ENCODE measurements at regions not wholly inside any gene's neighbourhood (a gene's known extent, or its start where the extent isn't known, plus 50 kb on each side); places are given as distances from the start of the nearest gene placed in this dataset.

GRCh38 chr7:67794544-67794943 is 797.9 kb downstream of the TYW1 start:
- Mint-ChIP-seq H3K36me3 (no peaks in the 10 kb centered on the region), H3K9me3 (peaks cover 14 to 21% (median 19%) of the 10 kb centered on the region in 3 donors), H3K27ac (no peak overlapping the region), H3K4me1 (no peaks in the 10 kb centered on the region), H3K4me3 (no peak overlapping the region), H3K27me3 (no peaks in the 10 kb centered on the region)
- ATAC-seq (replicated peaks in 1 of 4) (no peak), DNase-seq (no peak)
- Histone ChIP-seq H3K27me3 (replicated peaks in 1 of 2; ENCODE audit: control insufficient read depth in 2 of 2, extremely low read depth in 1 of 2, insufficient read depth in 2 of 2, low read length in 1 of 2) (peaks cover 0 to 3% of the 10 kb centered on the region in 2 experiments), H3K4me3 (ENCODE audit: control insufficient read depth in 1 of 2, extremely low read depth in 1 of 2, low read length in 1 of 2) (no peak overlapping the region), H3K4me1 (ENCODE audit: control insufficient read depth in 1 of 2, extremely low read depth in 1 of 2, insufficient read depth in 2 of 2, low read length in 2 of 2) (no peaks in the 10 kb centered on the region), H3K36me3 (ENCODE audit: control insufficient read depth in 2 of 2, extremely low read depth in 1 of 2, insufficient read depth in 1 of 2, low read length in 1 of 2) (no peaks in the 10 kb centered on the region), H3K27ac (ENCODE audit: low read length) (no peak overlapping the region), H3K9me3 (no peaks in the 10 kb centered on the region)
- no CpG with 5 or more reads among the region's 2 CpGs for WGBS (ENCODE audit: insufficient coverage)
- ChIA-PET POLR2A (no interaction called here), CTCF (interaction anchor here in 1 of 2 donors (0.6 kb wide), 1 partner anchor 1521 kb away, joined by 3 read pairs; no protein-coding TSS in a partner anchor)

- WGBS (ENCODE audit: insufficient coverage), result 82% methylated on average over 8 of the region's 8 CpGs
- Mint-ChIP-seq H3K4me3 (no peak overlapping the region), H3K9me3 (peaks cover 17 to 25% (median 21%) of the 10 kb centered on the region in 3 donors), H3K27ac (no peak overlapping the region), H3K36me3 (no peaks in the 10 kb centered on the region), H3K27me3 (no peaks in the 10 kb centered on the region), H3K4me1 (no peaks in the 10 kb centered on the region)
- H3K9me3 ChIP-seq, result no peaks in the 10 kb centered on the region
- ChIA-PET CTCF (no interaction called here), POLR2A (no interaction called here)
- no peak for DNase-seq
- ATAC-seq (replicated peaks in 1 of 4), result no peak
- no peaks in the 10 kb centered on the region for H3K27me3 ChIP-seq (replicated peaks in 1 of 2; ENCODE audit: control insufficient read depth in 2 of 2, extremely low read depth in 1 of 2, insufficient read depth in 2 of 2, low read length in 1 of 2)
- H3K36me3 ChIP-seq (ENCODE audit: control insufficient read depth in 2 of 2, extremely low read depth in 1 of 2, insufficient read depth in 1 of 2, low read length in 1 of 2), result no peaks in the 10 kb centered on the region
- no peaks in the 10 kb centered on the region for H3K4me1 ChIP-seq (ENCODE audit: control insufficient read depth in 1 of 2, extremely low read depth in 1 of 2, insufficient read depth in 2 of 2, low read length in 2 of 2)
- no peak overlapping the region for H3K4me3 ChIP-seq (ENCODE audit: control insufficient read depth in 1 of 2, extremely low read depth in 1 of 2, low read length in 1 of 2)
- H3K27ac ChIP-seq (ENCODE audit: low read length), result no peak overlapping the region
Observed at GRCh38 chr7:67803789-67804188, 807.2 kb downstream of the TYW1 start.

DNA sequence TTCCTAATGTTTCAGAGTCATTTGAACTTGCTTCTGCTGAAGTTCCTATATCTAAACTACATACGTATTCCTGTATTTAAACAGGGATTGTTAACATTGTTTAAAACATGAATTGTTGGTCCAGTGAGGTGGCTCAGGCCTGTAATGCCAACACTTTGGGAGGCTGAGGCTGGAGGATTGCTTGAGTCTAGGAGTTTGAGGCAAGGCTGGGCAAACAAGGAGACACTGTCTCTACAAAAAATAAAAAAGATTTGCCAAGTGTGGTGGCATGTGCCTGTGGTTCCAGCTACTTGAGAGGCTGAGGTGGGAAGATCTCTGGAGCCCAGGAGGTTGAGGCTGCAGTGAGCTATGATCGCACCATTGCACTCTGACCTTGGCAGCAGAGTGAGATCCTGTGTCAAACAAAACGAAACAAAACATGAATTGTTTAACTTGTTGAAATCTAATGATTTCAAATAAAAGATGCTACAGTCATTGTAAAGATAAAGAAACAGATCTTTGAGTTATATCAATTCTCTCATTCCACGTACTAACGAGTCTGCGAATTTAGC is 809.4 kb downstream of the TYW1 start:
- ATAC-seq (replicated peaks in 1 of 4) (no peak), DNase-seq (no peak)
- no peak overlapping the region for H3K4me3 Mint-ChIP-seq
- Histone ChIP-seq H3K27ac (ENCODE audit: low read length) (no peak overlapping the region), H3K36me3 (ENCODE audit: control insufficient read depth in 2 of 2, extremely low read depth in 1 of 2, insufficient read depth in 1 of 2, low read length in 1 of 2) (no peaks in the 10 kb centered on the region), H3K27me3 (replicated peaks in 1 of 2; ENCODE audit: control insufficient read depth in 2 of 2, extremely low read depth in 1 of 2, insufficient read depth in 2 of 2, low read length in 1 of 2) (no peaks in the 10 kb centered on the region), H3K4me3 (ENCODE audit: control insufficient read depth in 1 of 2, extremely low read depth in 1 of 2, low read length in 1 of 2) (no peak overlapping the region), H3K9me3 (no peaks in the 10 kb centered on the region), H3K4me1 (ENCODE audit: control insufficient read depth in 1 of 2, extremely low read depth in 1 of 2, insufficient read depth in 2 of 2, low read length in 2 of 2) (no peaks in the 10 kb centered on the region)
- peaks cover 11% of the 10 kb centered on the region in 3 donors for H3K9me3 Mint-ChIP-seq
- CTCF ChIA-PET, result no interaction called here
- no peaks in the 10 kb centered on the region for H3K4me1 Mint-ChIP-seq
- no peaks in the 10 kb centered on the region for H3K36me3 Mint-ChIP-seq
- H3K27me3 Mint-ChIP-seq, result no peaks in the 10 kb centered on the region
- 100% methylated on average over 1 of the region's 6 CpGs for WGBS (ENCODE audit: insufficient coverage)
- POLR2A ChIA-PET, result no interaction called here
- no peak overlapping the region for H3K27ac Mint-ChIP-seq

- Mint-ChIP-seq H3K27ac (no peak overlapping the region), H3K27me3 (peaks cover 0 to 2% of the 10 kb centered on the region in 2 donors), H3K4me1 (no peaks in the 10 kb centered on the region), H3K4me3 (no peak overlapping the region), H3K36me3 (no peaks in the 10 kb centered on the region), H3K9me3 (peaks cover 7 to 11% (median 8%) of the 10 kb centered on the region in 3 donors)
- Histone ChIP-seq H3K36me3 (ENCODE audit: control insufficient read depth in 2 of 2, extremely low read depth in 1 of 2, insufficient read depth in 1 of 2, low read length in 1 of 2) (no peaks in the 10 kb centered on the region), H3K4me1 (ENCODE audit: control insufficient read depth in 1 of 2, extremely low read depth in 1 of 2, insufficient read depth in 2 of 2, low read length in 2 of 2) (no peaks in the 10 kb centered on the region), H3K27me3 (replicated peaks in 1 of 2; ENCODE audit: control insufficient read depth in 2 of 2, extremely low read depth in 1 of 2, insufficient read depth in 2 of 2, low read length in 1 of 2) (no peaks in the 10 kb centered on the region), H3K27ac (ENCODE audit: low read length) (no peak overlapping the region), H3K9me3 (no peaks in the 10 kb centered on the region), H3K4me3 (ENCODE audit: control insufficient read depth in 1 of 2, extremely low read depth in 1 of 2, low read length in 1 of 2) (no peak overlapping the region)
- CTCF ChIA-PET, result no interaction called here
- ATAC-seq (replicated peaks in 1 of 4), result no peak
- POLR2A ChIA-PET, result no interaction called here
- DNase-seq, result no peak
- WGBS (ENCODE audit: insufficient coverage), result 67% methylated on average over 1 of the region's 5 CpGs
Observed at GRCh38 chr7:67807826-67808225, 811.2 kb downstream of the TYW1 start.

DNA sequence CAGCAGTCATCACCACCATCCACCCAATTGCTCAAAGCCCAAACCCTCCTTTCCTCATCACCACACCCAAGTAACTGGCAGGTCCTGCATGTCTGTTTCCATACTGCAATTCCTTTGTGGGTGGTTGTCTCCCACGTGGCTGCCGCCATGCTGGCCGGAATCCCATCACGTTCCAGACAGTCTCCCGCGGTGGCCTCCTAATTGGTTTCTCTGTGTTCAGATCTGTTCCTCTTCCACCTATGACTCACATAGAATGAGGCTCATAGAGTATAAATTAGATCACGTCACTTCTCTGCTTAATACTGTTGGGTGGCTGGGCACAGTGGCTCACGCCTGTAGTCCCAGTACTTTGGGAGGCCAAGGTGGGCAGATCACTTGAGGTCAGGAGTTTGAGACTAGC is 813.0 kb downstream of the TYW1 start:
- H3K4me3 ChIP-seq (ENCODE audit: control insufficient read depth in 1 of 2, extremely low read depth in 1 of 2, low read length in 1 of 2), result no peak overlapping the region
- no peak overlapping the region for H3K27ac Mint-ChIP-seq
- peaks cover 7 to 11% (median 8%) of the 10 kb centered on the region in 3 donors for H3K9me3 Mint-ChIP-seq
- H3K36me3 Mint-ChIP-seq, result no peaks in the 10 kb centered on the region
- H3K36me3 ChIP-seq (ENCODE audit: control insufficient read depth in 2 of 2, extremely low read depth in 1 of 2, insufficient read depth in 1 of 2, low read length in 1 of 2), result no peaks in the 10 kb centered on the region
- CTCF ChIA-PET, result interaction anchor here in 1 of 2 donors (0.6 kb wide), 1 partner anchor 30 kb away, joined by 4 read pairs; no protein-coding TSS in a partner anchor
- H3K27ac ChIP-seq (ENCODE audit: low read length), result no peak overlapping the region
- POLR2A ChIA-PET, result no interaction called here
- no peaks in the 10 kb centered on the region for H3K4me1 Mint-ChIP-seq
- H3K27me3 Mint-ChIP-seq, result peaks cover 0 to 2% of the 10 kb centered on the region in 2 donors
- WGBS (ENCODE audit: insufficient coverage), result 92% methylated on average over 2 of the region's 8 CpGs
- H3K4me3 Mint-ChIP-seq, result no peak overlapping the region
- no peak for DNase-seq
- ATAC-seq (replicated peaks in 1 of 4), result no peak
- H3K4me1 ChIP-seq (ENCODE audit: control insufficient read depth in 1 of 2, extremely low read depth in 1 of 2, insufficient read depth in 2 of 2, low read length in 2 of 2), result no peaks in the 10 kb centered on the region
- no peaks in the 10 kb centered on the region for H3K27me3 ChIP-seq (replicated peaks in 1 of 2; ENCODE audit: control insufficient read depth in 2 of 2, extremely low read depth in 1 of 2, insufficient read depth in 2 of 2, low read length in 1 of 2)
- no peaks in the 10 kb centered on the region for H3K9me3 ChIP-seq

DNA sequence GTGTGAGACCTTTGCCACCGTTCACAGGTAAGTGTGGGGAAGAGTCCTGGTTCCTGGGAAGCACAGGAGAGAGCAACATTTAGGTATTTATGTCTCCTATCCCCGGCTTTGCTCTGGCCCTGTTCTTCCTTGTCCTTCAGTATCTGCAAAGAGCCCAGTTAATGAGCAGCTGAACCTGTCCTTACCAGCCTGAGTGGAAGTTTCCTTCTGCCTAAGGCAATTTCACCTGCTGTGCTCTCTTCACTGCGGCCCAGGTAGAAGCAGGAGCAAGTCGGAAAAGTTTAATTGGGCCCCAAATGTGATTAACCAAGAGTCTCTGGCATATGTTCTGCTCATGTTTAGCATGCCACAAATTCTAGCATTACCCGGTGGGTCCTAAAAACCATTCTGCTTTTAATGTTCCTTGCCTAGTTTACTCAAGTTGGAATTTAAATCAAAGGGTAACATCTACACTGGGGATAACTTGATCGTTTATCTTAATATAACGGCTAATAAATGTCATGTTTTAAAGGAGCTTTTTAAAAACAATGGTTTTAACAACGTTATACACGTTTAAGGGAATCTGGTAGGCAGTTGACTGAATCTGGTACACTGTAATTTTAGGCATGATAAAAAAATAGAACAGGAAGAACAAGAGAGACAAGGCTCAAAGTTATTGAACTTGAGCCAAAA is 817.1 kb downstream of the TYW1 start:
- 70% methylated on average over 8 of the region's 9 CpGs for WGBS (ENCODE audit: insufficient coverage)

More for the DNA sequence above, 817.1 kb downstream of the TYW1 start:
- Mint-ChIP-seq H3K9me3 (peaks cover 14 to 18% (median 17%) of the 10 kb centered on the region in 3 donors), H3K4me3 (no peak overlapping the region), H3K36me3 (no peaks in the 10 kb centered on the region), H3K27ac (no peak overlapping the region), H3K4me1 (no peaks in the 10 kb centered on the region), H3K27me3 (peaks cover 0 to 2% of the 10 kb centered on the region in 2 donors)
- CTCF ChIA-PET, result no interaction called here
- Histone ChIP-seq H3K36me3 (ENCODE audit: control insufficient read depth in 2 of 2, extremely low read depth in 1 of 2, insufficient read depth in 1 of 2, low read length in 1 of 2) (no peaks in the 10 kb centered on the region), H3K4me1 (ENCODE audit: control insufficient read depth in 1 of 2, extremely low read depth in 1 of 2, insufficient read depth in 2 of 2, low read length in 2 of 2) (no peaks in the 10 kb centered on the region), H3K27ac (ENCODE audit: low read length) (no peak overlapping the region), H3K4me3 (ENCODE audit: control insufficient read depth in 1 of 2, extremely low read depth in 1 of 2, low read length in 1 of 2) (no peak overlapping the region), H3K27me3 (replicated peaks in 1 of 2; ENCODE audit: control insufficient read depth in 2 of 2, extremely low read depth in 1 of 2, insufficient read depth in 2 of 2, low read length in 1 of 2) (no peaks in the 10 kb centered on the region), H3K9me3 (no peaks in the 10 kb centered on the region)
- ATAC-seq (replicated peaks in 1 of 4) (no peak), DNase-seq (no peak)
- POLR2A ChIA-PET, result no interaction called here
